Left renal pelvis (tissue), 4 donors: ENCODE measurements at regions not wholly inside any gene's neighbourhood (a gene's known extent, or its start where the extent isn't known, plus 50 kb on each side); places are given as distances from the start of the nearest gene placed in this dataset.
A peak's percentile ranks its signal among the peaks of the same experiment; 100 is the strongest.
"Not testable (repeated sequence)": the region's sequence is repeated elsewhere in the genome, so short reads cannot be mapped to it uniquely, and the experiment has no call there.

Source experiments
- DNase-seq, 4 donors: peaks; one replicate each; pipeline ENCODE4 v3.0.0-alpha.2; 2013; ENCODE audit warnings: low read depth in 4 of 4, low spot score in 3 of 4

DNA sequence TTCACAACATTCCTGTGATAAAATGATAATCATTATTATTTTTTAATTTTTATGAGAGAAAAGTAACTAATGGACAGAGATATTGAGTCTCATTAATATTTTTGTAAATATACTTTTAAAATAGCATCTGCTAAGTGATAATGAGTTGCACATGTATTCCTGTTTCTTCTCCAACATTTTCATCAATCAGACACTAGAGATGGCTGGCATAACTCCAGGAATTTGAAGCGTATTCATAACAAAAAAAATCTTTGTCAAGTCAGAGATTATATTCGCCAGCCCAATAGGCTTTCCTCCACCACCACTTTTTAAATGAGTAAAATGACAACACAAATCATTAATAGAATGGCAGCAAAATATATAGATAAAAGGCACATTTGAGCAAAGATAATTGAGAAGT, 524.0 kb upstream of the KCND2 start:
- no peak for DNase-seq

DNA sequence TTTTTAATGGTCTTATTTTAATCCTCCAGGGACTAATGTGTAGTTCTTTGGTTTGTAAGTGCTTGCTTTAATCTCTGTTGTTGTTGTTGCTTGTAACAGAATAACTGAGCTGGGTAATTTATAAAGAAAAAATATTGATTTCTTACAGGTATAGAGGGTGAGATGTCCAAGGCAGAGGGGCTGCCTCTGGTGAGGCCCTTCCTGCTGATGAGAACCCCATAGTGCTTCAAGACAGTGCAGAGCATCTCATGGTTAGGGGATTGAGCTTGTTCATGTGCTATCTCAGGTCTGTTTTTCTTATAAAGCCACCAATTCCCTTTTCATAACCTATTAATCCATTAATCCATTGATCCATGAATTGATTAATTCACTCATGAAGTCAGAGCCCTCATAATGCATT, 516.3 kb upstream of the KCND2 start:
- DNase-seq, result no peak

DNA sequence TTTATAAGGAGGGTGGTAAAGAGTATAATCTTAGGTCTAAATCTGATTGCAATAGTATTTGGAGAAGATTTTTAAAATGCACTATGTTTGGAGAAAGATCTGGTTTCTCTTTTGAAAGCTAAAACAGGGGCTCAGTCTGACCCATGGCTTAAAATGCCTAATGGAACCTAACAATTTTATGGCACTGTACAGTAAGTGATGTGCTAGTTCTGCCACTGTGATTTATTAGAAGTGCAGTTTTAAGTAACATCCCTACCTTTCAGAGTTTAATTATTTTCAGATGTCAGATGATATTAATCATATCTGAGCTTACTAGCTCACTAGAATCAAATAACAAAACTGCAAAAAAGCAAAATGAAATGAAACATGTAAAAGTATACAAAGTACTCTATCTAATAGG, 514.7 kb upstream of the KCND2 start:
- no peak for DNase-seq

DNA sequence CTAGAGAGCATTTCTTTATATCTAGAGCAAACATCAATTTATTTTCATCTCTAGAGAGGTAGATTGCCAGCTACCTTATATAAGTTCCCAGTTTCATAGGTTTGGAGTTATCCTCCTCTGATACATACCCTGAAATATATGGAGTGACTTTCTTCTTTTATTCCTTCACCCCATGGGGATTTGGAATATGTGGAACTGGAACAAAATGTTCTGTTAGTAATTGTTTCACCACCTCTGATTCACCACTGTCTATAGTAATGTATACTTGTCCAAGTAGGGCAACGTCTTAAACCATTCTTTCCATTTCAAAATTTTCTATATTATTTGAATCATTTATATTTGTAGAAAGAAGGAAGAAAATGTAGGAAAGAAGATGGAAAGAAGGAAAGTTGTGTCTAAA, 511.2 kb upstream of the KCND2 start:
- DNase-seq, result no peak

DNA sequence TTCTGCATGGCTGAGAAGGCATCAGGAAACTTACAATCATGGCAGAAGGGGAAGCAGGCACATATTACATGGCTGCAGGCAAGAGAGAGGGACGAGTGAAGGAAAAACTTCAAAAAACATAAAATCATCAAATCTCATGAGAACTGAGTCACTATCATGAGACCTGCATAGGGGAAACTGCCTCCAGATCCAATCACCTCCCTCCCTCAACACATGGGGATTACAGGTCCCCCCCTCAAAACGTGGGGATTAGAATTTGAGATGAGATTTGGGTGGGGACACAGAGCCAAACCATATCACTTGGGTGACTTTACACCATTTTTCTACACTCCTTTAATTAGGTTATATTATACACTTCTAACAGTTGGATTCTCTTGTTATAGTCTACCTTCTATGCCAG, 490.7 kb upstream of the KCND2 start:
- no peak for DNase-seq

DNA sequence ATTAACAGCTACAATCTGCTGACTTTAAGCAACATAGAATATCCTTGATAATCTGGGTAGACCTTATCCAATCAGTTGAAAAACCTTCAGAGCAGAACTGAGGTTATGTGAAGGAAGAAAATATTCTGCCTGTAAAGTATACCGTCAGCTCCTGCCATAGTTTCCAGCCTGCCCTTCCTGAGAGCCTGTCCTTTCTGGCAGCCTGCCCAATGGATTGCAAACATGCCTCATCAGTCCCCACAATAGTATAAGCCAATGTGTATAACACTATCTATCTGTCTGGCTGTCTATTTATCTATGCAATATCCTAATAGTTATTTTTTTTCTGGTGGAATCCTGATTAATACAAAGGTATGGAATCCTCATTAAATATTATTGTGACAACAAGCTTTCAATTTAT, 489.2 kb upstream of the KCND2 start:
- DNase-seq, result no peak

DNA sequence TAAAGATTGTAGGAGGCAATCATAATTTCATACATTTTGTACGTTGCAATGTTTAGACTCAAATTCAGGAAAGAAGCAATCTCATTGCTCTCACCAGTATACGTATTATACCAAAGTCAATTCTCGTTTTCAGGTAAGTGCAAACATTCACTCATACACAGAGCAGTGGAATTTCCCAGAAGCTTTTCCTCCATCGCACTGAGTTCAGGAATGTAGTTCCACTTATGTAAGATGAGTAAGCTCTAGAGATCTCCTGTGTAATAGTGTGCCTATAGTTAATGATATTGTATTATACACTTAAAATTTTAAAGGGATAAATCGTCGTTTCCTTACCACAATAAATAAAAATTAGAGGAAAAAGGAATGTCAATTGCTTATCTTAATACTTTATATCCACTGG, 470.8 kb upstream of the KCND2 start:
- DNase-seq, result no peak

DNA sequence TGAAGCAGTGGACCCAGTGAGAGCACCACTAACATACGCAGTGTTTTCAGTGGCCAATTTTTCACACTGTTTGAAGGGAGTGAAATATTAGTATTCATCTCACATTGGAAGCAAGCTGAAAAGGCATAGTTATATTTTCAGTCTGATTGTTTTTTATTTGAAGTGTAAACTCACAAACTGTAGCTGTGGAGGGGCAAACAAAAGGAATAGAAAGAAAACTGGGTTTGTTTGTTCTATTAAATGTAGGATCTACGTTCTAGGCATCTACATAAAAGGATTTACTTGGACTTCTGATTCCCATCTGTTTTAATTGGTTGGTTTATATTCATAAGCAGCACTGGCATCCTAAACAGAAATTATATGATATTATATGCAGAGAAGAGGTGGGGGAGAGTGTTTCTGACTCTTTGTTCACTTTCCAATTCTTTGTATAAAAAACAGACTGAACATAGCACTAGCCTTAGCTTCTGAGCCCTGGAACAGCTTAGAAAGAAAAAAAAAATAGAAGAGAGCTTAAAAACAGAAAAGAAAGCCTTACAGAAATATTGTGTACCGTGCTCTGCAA, 447.8 kb upstream of the KCND2 start:
- no peak for DNase-seq

DNA sequence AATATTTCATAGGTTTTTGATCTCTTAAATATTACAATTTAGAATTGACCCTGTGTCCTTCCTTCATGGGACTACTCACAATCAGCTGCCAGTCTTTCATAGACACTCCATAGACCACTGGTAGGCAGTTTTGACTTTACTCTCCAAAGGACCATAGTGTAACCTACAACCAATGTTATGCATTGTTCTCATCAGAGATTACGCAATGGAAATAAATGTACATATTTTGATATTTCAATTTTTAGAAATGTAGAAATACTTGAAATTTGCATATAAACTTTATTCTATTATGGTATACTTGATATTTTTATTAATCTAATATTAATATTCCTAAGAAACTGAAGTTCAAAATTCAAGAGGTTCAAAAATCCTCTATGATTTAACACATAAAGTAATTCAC, 446.4 kb upstream of the KCND2 start:
- DNase-seq, result no peak

DNA sequence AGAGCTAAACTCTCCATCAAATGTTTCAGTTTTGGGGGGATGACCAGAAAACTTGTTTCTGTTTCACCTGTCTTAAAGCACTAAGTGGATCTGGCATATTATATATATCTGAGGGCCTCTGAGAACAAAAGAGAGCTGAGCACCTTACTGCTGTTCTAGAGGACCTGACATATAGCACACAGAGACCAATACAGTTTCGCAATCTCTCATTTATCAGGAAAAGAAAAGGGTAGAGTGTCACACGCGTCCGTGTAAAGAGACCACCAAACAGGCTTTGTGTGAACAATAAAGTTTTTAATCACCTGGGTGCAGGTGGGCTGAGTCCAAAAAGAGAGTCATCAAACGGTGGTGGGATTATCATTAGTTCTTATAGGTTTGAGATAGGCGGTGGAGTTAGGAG, 434.5 kb upstream of the KCND2 start:
- no peak for DNase-seq

DNA sequence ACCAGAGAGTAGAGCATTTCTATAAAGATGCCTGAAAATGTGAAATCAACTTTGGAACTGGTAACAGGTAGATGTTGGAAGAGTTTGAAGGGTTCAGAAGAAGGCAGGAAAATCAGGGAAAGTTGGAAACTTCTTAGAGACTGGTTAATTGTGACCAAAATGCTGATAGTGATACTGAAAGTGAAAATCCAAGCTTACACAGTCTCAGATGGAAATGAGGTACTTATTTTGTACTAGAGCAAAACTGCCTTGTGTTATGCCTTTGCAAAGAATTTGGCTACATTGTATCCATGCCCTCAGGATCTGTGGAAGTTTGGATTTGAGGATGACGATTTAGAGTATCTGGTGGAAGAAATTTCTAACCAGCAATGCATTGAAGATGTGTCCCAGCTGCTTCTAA, 430.6 kb upstream of the KCND2 start:
- no peak for DNase-seq

DNA sequence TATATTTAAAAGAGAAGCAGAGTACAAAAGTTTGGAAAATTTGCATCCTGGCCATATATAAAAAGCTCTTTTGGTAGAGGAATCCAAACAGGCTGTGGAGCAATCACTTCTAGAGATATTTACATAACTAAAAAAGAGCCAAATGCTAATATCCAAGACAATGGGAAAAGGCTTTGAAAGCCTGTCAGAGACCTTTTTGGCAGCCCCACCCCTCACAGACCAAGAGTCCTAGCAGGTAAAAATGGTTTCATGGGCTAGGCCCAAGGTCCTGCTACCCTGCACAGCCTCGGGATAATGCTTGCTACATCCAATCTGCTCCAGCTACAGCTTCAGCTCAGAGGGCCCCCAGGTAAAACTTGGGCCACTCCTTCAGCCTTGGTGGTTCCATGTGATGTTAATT, 430.2 kb upstream of the KCND2 start:
- no peak for DNase-seq

DNA sequence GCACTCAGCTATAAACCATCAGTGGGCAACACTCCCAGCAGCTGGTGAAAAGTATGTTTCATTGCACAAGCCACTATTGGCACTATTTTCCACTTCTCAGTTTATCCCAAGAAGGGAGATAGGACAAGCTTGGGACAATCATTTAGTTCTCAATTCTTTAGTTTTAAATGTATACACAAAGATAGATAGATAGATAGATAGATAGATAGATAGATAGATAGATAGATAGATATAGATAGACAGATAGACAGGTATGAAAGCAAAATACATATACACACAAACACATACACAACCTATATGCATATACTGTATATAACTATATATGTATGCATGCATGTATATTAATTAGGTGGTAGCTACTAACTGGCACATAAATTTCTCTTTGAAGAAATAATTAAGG, 411.6 kb upstream of the KCND2 start:
- DNase-seq, result no peak

DNA sequence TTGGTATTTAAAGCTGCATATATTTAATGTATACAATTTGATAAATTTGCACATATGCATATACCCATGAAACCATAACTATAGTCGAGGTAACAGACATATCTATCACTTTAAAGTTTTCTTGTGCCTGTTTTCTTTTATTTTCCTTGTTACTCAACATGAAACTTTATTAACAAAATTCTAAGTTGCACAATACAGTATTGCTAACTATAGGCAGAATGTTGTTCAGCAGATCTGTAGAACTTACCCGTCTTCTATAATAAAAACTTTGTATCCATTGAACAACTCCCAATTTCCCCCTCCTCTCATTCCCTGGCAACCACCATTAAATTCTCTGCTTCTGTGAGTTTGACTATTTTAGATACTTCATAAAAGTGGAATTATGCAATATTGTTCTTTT, 404.6 kb upstream of the KCND2 start:
- DNase-seq, result no peak

DNA sequence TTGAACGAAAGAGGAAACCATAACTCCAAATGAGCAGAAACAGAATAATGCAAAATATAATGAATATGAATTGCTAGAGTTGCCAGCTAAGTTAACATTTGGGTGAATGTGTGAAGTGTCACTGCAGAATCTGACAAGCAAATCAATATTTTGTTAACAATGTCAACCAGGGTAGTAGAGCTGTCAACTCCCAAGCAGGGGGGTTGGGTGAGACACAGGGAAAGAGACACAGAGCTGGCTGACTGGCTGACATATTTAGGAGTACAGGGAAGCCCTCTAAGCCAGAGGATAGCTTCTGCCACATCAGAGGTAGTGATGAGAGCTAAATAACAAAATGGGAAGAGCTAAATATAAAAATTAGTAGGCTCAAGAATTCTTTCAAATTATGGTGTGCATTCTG, 393.1 kb upstream of the KCND2 start:
- no peak for DNase-seq

DNA sequence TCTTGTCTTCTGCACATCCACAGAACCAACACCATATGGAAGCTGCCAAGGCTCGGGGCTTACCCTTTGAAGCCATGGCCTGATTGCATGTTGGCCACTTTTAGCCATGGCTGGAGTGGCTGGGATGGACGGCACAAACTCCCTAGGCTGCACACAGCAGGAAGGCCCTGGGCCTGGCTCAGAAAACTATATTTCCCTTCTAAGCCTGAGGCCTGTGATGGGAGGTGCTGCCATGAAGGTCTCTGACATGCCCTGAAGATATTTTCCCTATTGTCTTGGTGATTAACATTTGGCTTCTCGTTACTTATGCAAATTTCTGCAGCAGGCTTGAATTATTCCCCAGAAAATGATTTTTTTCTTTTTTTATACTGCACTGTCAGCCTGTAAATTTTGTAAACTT, 387.0 kb upstream of the KCND2 start:
- no peak for DNase-seq

DNA sequence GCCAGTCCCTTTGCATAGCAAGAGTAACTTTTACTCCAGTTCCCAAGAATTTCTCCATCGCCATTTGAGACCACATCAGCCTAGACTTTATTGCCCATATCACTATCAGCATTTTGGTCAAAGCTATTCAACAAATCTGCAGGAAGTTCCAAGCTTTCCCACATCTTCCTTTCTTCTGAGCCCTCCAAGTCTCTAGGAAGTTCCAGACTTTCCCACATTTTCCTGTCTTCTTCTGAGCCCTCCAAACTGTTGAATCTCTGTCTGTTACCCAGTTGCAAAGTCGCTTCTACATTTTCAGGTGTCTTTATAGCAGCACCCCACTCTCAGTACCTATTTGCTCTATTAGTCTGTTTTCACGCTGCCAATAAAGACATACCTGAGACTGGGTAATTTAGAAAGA, 386.4 kb upstream of the KCND2 start:
- DNase-seq, result not testable (repeated sequence)

DNA sequence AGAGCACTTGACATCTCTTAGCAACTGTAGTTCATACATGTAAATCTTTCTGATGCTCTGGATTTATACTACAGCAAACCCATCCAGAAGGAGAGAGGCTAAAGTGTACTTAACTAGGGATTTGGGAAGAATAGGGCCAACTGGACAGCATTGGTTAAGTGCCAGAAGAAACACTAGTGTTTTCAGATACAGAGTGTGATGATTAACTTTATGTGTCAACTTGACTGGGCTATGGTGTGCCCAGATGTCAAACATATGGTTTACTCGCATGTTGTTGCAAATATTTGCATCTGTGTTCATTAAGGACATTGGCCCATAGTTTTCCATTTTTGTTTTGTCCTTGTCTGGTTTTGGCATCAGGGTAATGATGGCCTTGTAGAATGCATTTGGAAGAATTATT, 384.7 kb upstream of the KCND2 start:
- DNase-seq, result no peak

DNA sequence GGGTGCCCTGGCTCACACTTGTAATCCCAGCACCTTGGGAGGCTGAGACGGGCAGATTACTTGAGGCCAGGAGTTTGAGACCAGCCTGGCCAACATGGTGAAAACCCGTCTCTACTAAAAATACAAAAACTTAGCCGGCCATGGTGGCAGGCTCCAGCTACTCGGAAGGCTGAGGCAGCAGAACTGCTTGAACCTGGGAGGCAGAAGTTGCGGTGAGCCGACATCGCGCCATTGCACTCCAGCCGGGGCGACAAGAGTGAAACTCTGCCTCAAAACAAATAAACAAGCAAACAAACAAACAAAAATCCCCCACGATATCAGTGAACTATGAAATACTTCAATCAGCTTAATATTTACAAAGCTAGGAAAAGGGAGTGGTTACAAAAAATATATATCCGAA, 382.3 kb upstream of the KCND2 start:
- no peak for DNase-seq

DNA sequence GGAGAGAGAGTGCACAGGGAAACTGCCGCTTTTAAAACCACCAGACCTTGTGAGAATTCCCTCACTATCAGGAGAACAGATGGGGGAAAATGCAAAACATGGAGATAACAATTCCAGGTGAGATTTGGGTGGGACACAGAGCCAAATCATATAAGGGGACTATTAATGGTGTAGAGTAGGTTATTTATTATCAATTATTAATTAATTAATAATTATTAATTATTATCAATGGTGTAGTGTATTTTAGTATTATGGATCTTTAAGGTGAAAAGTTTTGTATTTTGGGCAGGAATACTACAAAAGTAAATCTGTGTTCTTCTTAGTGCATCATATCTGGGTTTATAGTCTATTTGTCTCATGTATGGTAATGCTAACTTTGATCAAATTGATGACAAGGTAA, 377.7 kb upstream of the KCND2 start:
- DNase-seq, result no peak

DNA sequence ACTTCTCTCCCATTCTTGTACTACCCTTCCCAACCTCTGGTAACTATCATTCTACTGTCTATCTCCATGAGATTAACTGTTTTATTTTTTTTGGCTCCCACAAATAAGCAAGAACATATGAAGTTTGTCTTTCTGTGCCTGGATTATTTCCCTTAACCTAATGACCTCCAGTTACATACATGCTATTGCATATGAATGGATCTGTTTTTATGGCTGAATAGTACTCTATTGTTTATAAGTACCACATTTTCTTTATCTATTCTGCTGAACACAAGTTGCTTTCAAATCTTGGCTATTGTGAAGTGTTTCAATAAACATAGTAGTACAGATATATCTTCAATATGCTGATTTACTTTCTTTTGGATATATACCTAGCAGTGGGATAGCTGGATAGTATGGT, 376.6 kb upstream of the KCND2 start:
- DNase-seq, result no peak

DNA sequence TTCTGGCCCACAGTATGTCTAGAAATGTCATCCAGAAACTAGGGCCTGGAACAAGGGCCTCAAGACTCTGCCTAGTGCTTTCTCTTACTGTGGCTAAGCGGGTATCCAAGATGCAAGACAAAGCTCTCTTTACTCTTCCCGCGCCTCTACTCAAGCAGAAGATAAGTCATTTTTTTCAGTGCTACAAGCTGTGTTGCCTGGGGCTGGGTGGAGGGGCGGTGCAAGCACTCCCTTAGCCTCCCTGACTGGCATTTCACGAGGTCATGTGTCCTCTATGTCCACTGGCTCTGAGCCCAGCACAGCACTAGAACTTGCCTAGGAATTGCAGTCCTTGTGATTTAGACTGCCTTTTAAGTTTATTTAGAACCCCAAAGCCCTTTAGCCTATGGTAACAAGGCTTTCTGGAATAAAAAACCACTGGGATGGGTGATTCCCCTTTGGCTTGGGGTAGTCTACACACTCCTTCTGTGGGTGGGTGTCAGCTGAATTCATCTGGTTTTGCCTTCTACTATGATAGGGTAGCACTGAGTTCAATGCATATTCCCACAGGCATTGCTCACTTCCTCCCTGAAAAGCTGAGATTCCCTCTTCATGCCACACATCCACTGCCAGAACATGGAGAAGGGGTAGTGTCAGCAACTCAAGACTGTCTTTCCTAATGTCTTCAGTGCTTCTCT, 371.8 kb upstream of the KCND2 start:
- DNase-seq, result no peak

DNA sequence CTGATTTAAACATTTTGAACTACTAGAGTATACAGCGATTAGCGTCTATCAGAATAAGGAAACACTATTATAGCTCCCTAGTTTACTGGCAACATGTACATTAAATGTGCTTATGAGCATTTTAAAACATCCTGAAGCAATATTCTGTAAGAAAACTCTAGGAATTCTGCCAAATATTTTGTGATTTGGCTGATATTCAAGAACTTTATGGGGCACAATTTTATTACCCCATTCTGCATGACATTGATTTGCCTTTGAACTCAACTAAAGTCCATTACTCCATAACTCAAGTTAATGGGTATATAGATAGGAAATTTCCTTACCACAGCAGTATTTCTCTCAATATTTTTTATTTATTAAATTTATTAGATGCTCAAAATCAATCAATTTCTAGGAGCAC, 369.9 kb upstream of the KCND2 start:
- DNase-seq, result peak in 2 of 4 donors; percentile 3 to 5
